Bronchial epithelial cell (primary cell): ENCODE measurements at regions not wholly inside any gene's neighbourhood (a gene's known extent, or its start where the extent isn't known, plus 50 kb on each side); places are given as distances from the start of the nearest gene placed in this dataset.
"Not testable (repeated sequence)": the region's sequence is repeated elsewhere in the genome, so short reads cannot be mapped to it uniquely, and the experiment has no call there.

Experiments
- DNase-seq: peaks from one replicate; pipeline ENCODE4 v3.0.0-alpha.2; 2010; ENCODE audit warnings: low read depth
- FAIRE-seq: peaks from 2 replicates; lab custom pipeline; 2011; peaks lifted over from hg19 to GRCh38; lab: Jason Lieb, UNC
- H3K27me3 ChIP-seq: 2 replicates; pipeline ENCODE4 v1.5.1; 2011; ENCODE audit warnings: low read length; ENCODE audit not compliant: control insufficient read depth, insufficient read depth
- H3K36me3 ChIP-seq: 2 replicates; pipeline ENCODE4 v1.5.1; 2011; ENCODE audit warnings: low read length; ENCODE audit not compliant: control insufficient read depth, insufficient read depth
- H3K4me3 ChIP-seq: 2 replicates; pipeline ENCODE4 v1.5.1; 2011; ENCODE audit warnings: mild to moderate bottlenecking, low read depth, low read length, control low read depth
- CTCF ChIP-seq: IDR thresholded peaks from 2 replicates; pipeline ENCODE4 v1.5.1; 2011; ENCODE audit warnings: mild to moderate bottlenecking, moderate library complexity, low read length, control low read depth, inconsistent platforms; ENCODE audit not compliant: insufficient read depth, severe bottlenecking

- Histone ChIP-seq H3K4me3 (no peak overlapping the region), H3K27me3 (no peaks in the 10 kb centered on the region), H3K36me3 (no peaks in the 10 kb centered on the region)
- FAIRE-seq (no peak), DNase-seq (no peak)
- TF ChIP-seq CTCF = no peak
Measured at GRCh38 chr2:167331636-167332232, 443.5 kb downstream of the XIRP2 start.

DNA sequence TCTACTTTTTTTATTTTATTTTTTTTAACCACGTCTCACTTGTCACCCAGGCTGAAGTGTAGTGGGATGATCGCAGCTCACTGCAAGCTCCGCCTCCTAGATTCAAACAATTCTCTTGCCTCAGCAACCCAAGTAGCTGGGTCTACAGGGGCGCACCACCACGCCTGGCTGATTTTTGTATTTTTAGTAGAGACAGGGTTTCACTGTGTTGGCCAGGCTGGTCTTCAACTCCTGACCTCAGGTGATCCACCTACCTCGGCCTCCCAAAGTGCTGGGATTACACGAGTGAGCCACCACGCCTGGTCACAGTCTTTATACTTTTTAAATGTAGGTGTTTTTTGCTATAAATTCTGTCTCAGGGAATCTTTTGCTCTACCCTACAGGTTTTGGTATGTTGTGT is 440.5 kb downstream of the XIRP2 start:
- DNase-seq, FAIRE-seq, H3K36me3 ChIP-seq, H3K4me3 ChIP-seq, H3K27me3 ChIP-seq: not testable (repeated sequence)

DNA sequence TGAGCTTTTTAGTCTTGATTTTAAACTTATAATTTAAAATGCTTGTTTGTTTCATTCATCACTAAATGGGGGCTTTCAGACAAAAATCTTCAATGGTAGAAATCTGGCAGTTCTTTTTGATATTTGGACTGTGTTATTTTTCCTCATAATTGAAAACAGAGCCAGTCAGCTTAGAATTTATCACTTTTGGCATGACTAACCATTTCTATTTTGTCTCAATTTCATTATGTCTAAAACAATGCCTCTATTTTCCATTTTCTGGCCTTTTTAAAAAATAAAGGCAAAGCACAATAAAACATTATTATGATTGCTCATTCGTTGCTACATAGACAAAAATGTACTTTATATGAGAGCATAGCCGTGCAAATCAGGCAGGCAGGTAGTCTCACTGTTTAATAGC is 434.5 kb downstream of the XIRP2 start:
- Histone ChIP-seq H3K36me3 (no peaks in the 10 kb centered on the region), H3K4me3 (no peak overlapping the region), H3K27me3 (no peaks in the 10 kb centered on the region)
- no peak for TF ChIP-seq CTCF
- FAIRE-seq (no peak), DNase-seq (no peak)

DNA sequence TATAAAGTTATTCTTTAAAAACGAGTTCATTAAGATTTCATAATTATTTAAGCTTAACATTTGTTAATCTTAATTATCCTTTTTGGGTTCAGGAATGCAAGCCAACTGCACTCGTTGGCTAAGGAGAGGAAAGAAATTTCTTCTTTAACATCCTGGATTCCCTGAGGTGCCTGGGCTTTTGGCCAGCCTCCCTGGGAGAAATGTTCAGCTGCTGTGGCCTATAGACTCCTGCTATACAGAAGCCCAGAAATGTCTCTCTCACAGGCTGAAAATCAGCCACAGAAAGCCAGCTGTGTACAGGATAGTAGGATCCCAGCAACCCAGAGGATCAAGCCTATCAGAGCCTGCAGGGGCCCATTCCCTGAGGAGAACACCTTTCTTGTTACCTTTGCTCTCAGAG is 430.3 kb downstream of the XIRP2 start:
- Histone ChIP-seq H3K4me3 (no peak overlapping the region), H3K36me3 (no peaks in the 10 kb centered on the region), H3K27me3 (no peaks in the 10 kb centered on the region)
- TF ChIP-seq CTCF = no peak
- DNase-seq (no peak), FAIRE-seq (no peak)

DNA sequence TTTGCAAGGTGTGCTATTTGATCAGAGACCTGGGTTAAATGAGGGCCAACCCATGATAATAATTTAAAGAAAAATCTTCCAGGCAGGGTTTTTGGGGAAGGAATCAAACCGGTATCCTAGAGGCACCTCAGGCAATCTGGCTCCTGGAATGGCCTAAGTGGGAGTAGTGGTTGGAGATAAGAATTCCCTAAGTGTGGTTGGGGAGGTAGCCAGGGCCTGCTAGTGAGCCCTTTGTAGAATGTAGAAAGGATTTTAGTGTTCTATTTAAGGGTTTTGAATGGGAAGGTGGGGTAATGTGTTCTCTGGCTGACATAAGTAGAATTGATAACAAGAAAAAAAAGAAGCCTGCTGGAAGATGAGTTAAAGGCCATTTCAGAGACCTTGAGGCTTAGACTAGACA is 422.2 kb downstream of the XIRP2 start:
- no peak for TF ChIP-seq CTCF

More for the DNA sequence above, 422.2 kb downstream of the XIRP2 start:
- Histone ChIP-seq H3K36me3 (no peaks in the 10 kb centered on the region), H3K4me3 (no peak overlapping the region), H3K27me3 (no peaks in the 10 kb centered on the region)
- DNase-seq (no peak), FAIRE-seq (no peak)
